GM10248 (cell line): ENCODE measurements at regions not wholly inside any gene's neighbourhood (a gene's known extent, or its start where the extent isn't known, plus 50 kb on each side); places are given as distances from the start of the nearest gene placed in this dataset.
A peak's percentile ranks its signal among the peaks of the same experiment; 100 is the strongest.

Source experiments
- CTCF ChIA-PET: fragments of 300-600 bp; sonication (Branson Sonifier 250); formaldehyde crosslinking; extraction: SDS; loops from one replicate; lab custom pipeline; 2021; ENCODE audit warnings: antibody characterized with exemption; lab: Yijun Ruan, JAX
- POLR2A ChIA-PET: fragments of 350-650 bp; sonication (Branson Sonifier 250); formaldehyde crosslinking; extraction: SDS; loops from one replicate; lab custom pipeline; 2020; ENCODE audit warnings: antibody characterized with exemption; lab: Yijun Ruan, JAX
- DNase-seq: peaks from one replicate; pipeline ENCODE4 v3.0.0; 2012; ENCODE audit errors: extremely low spot score
- CTCF ChIP-seq: IDR thresholded peaks from 2 replicates; pipeline ENCODE4 v1.5.1; 2012; ENCODE audit warnings: mild to moderate bottlenecking, low read depth; ENCODE audit errors: extremely low read depth, missing control alignments, control extremely low read depth

GRCh38 chrX:151476604-151477303 is 79.7 kb downstream of the VMA21 start:
- ChIA-PET POLR2A (no interaction called here), CTCF (no interaction called here)
- TF ChIP-seq CTCF = no peak
- DNase-seq = no peak

- ChIA-PET CTCF (no interaction called here), POLR2A (no interaction called here)
- no peak for DNase-seq
- TF ChIP-seq CTCF = no peak
These were observed 81.1 kb downstream of the VMA21 start for GRCh38 chrX:151478058-151478457.

DNA sequence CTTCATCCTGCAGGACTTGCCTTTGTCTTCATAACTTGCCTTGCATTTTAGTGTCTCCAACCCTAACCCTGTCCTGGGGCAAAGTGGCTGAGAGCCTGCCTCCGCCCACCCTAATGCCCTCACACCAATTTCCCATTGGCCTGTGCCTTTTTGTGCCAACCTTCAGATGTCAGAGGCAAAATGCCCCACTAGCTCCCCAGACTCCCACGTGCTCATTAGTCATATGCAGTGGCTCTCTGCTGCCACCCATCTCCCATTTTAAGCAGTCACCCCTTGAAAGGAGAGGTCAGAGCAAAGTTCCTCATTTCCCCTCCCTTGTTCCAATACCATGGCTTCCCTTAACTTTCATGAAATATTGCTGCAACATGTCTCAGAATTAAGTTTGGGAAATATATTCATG is 74.8 kb upstream of the PASD1 start:
- DNase-seq = peak; percentile 30
- CTCF ChIA-PET = interaction anchor here (1.5 kb wide), 1 partner anchor 337 kb away, joined by 5 read pairs; no protein-coding TSS in a partner anchor
- POLR2A ChIA-PET = no interaction called here
- TF ChIP-seq CTCF = peak; percentile 22

DNA sequence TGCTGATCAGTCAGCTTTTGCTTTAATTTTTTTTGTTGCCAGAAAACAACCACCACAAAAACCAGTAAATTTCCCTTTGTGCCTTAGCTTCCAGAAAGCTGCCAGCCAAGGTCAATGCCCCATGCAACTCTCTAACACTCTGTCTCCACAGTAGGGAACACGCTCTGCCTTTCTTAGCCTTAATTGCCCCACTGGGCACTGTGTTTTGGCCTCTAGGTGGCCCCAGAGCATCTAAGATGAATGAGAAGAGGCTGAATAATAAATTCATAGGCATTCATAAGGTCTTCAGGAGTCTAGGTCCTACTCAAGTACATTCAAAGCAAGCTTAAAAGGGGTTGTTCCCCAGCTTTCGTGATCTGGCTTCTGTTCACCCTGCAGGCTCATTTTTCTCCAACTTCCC is 57.7 kb upstream of the PASD1 start:
- ChIA-PET POLR2A (no interaction called here), CTCF (interaction anchor here (1.0 to 2.4 kb wide), 5 partner anchors 13 to 177 kb away, joined by 3 to 6 read pairs (median 4); no protein-coding TSS in a partner anchor)
- no peak for DNase-seq
- TF ChIP-seq CTCF = peak; percentile 37

DNA sequence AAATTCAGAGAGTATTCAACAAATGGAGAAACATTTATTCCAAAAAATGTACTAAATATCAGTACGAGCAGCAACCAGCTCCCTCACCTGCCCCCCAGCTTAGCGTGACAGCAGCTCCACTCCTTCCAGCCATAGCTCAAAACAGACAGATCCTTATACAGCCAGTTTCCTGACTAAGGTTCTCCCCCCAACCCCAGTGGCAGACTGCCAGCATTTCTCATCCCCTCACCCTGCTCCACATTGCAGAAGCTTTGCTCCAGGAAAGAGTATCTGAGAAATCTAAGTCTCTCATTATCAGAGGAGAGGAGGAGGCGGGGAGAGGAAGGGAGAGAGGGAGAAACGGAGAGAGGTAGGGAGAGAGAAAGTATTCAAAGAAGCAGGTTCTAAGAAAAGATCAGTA is 53.3 kb upstream of the PASD1 start:
- DNase-seq = no peak
- ChIA-PET POLR2A (no interaction called here), CTCF (interaction anchor here (1.0 kb wide), 1 partner anchor 12 kb away, joined by 3 read pairs; no protein-coding TSS in a partner anchor)
- no peak for TF ChIP-seq CTCF

DNA sequence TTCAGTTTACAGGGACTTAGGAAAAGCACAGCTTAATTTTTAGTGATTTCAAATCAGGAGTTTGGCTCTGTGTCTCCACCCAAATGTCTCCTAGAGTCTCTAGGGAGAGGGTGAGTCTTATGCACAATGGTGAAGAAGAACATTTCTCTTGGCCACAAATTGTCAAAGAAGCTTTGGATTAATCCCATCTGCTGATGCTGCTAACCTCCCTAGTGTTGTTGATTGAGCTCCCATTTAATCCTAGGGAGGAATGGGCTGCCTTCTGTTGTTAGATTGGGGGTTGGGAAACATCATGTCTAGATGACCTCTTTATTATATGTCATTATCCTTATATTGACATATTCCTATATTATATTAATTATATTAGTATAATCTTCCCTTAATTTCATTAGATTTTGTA is 50.0 kb upstream of the PASD1 start:
- ChIA-PET CTCF (no interaction called here), POLR2A (no interaction called here)

More for the DNA sequence above, 50.0 kb upstream of the PASD1 start:
- no peak for TF ChIP-seq CTCF
- DNase-seq = no peak
